SK-N-MC (cell line): ENCODE measurements at regions not wholly inside any gene's neighbourhood (a gene's known extent, or its start where the extent isn't known, plus 50 kb on each side); places are given as distances from the start of the nearest gene placed in this dataset.

ENCODE experiments used
- EZH2 ChIP-seq: fragments of 200-600 bp; sonication (generic); IDR thresholded peaks from one replicate; pipeline ENCODE4 v1.6.1; 2017; ENCODE audit warnings: antibody characterized with exemption
- POLR2AphosphoS5 ChIP-seq: IDR thresholded peaks from 2 replicates; pipeline ENCODE4 v1.6.1; 2012; ENCODE audit warnings: mild to moderate bottlenecking, low read depth, low read length, borderline replicate concordance

DNA sequence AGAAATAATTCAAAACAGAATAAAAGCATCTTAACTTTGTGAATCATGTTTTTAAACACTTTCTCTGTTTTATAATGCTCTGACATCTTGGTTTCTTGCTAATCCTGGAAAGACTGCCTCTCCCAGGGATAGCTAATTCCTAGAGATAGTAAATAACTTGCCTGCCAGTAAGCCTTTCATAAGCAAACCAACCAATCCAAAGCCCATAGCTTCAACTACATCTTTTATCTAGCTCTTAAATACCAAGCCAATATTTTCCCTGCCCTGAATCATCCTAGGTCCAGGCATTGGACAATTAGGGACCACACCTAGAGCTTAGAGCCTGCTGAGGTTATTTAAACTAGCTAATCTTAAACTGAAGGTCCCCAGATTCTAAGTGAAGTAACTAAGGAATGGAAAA is 223.7 kb upstream of the DIPK2B start:
- TF ChIP-seq EZH2 = no peak
- no peak for TF ChIP-seq POLR2AphosphoS5
